Keratinocyte (primary cell): ENCODE measurements at regions not wholly inside any gene's neighbourhood (a gene's known extent, or its start where the extent isn't known, plus 50 kb on each side); places are given as distances from the start of the nearest gene placed in this dataset.

Source experiments
- DNase-seq: peaks from one replicate; pipeline ENCODE4 v3.0.0-alpha.2; 2011; ENCODE audit warnings: low read depth, missing footprints, low spot score
- FAIRE-seq: peaks from 2 replicates; lab custom pipeline; 2011; peaks lifted over from hg19 to GRCh38; lab: Jason Lieb, UNC
- H2AFZ ChIP-seq: 2 replicates; pipeline ENCODE4 v1.6.0; 2012; ENCODE audit warnings: low read length, control low read depth, inconsistent platforms; ENCODE audit not compliant: control insufficient read depth
- H3K27ac ChIP-seq: 2 replicates; pipeline ENCODE4 v1.5.1; 2011; ENCODE audit warnings: low read length; ENCODE audit not compliant: control insufficient read depth, insufficient read depth
- H3K27me3 ChIP-seq: 3 replicates; pipeline ENCODE4 v1.6.0; 2011; ENCODE audit warnings: low read length; ENCODE audit not compliant: control insufficient read depth, insufficient read depth; ENCODE audit errors: extremely low read depth
- H3K36me3 ChIP-seq, 2 experiments: 2 replicates in 1 of 2; 3 replicates in 1 of 2; pipeline ENCODE4 v1.5.1; 2011; ENCODE audit warnings: low read length in 2 of 2, mild to moderate bottlenecking in 1 of 2; ENCODE audit not compliant: control insufficient read depth in 2 of 2, insufficient read depth in 2 of 2; ENCODE audit errors: extremely low read depth in 1 of 2
- H3K4me1 ChIP-seq: 3 replicates; pipeline ENCODE4 v1.5.1; 2011; ENCODE audit warnings: low read length; ENCODE audit not compliant: control insufficient read depth, insufficient read depth; ENCODE audit errors: extremely low read depth
- H3K4me2 ChIP-seq: 3 replicates; pipeline ENCODE4 v1.6.0; 2011; ENCODE audit warnings: low read depth, low read length; ENCODE audit not compliant: control insufficient read depth, insufficient read depth; ENCODE audit errors: extremely low read depth
- H3K4me3 ChIP-seq, 3 experiments: fragments of 200-600 bp in 1 of 3; sonication (generic) in 1 of 3; 2 replicates in 2 of 3; 3 replicates in 1 of 3; pipeline ENCODE4 v1.5.1; 2011 to 2016; ENCODE audit warnings: low read length in 3 of 3, mild to moderate bottlenecking in 3 of 3, control low read depth in 2 of 3, inconsistent platforms in 1 of 3, low read depth in 1 of 3, mixed read lengths in 1 of 3, mixed run types in 1 of 3, moderate library complexity in 1 of 3; ENCODE audit not compliant: control insufficient read depth in 2 of 3, insufficient read depth in 2 of 3; ENCODE audit errors: extremely low read depth in 1 of 3
- H3K79me2 ChIP-seq: 2 replicates; pipeline ENCODE4 v1.6.0; 2012; ENCODE audit warnings: low read length; ENCODE audit not compliant: control insufficient read depth, insufficient read depth
- H3K9ac ChIP-seq: 3 replicates; pipeline ENCODE4 v1.6.0; 2011; ENCODE audit warnings: low read length; ENCODE audit not compliant: control insufficient read depth, insufficient read depth; ENCODE audit errors: extremely low read depth
- H3K9me1 ChIP-seq: 3 replicates; pipeline ENCODE4 v1.6.0; 2011; ENCODE audit warnings: low read length; ENCODE audit not compliant: control insufficient read depth, insufficient read depth; ENCODE audit errors: extremely low read depth
- H3K9me3 ChIP-seq: 2 replicates; pipeline ENCODE4 v1.5.1; 2012; ENCODE audit warnings: low read depth, low read length; ENCODE audit not compliant: control insufficient read depth
- H4K20me1 ChIP-seq: 3 replicates; pipeline ENCODE4 v1.6.0; 2011; ENCODE audit warnings: low read length; ENCODE audit not compliant: control insufficient read depth, insufficient read depth; ENCODE audit errors: extremely low read depth
- CTCF ChIP-seq, 3 experiments: IDR thresholded peaks in 1 of 3; conservative IDR thresholded peaks in 1 of 3; optimal IDR thresholded peaks in 1 of 3; 2 replicates in 2 of 3; 3 replicates in 1 of 3; pipeline versions ENCODE3 to v1.5.1; 2011; ENCODE audit warnings: low read length in 3 of 3, mild to moderate bottlenecking in 3 of 3, moderate library complexity in 2 of 3, control low read depth in 1 of 3, inconsistent platforms in 1 of 3; ENCODE audit not compliant: insufficient read depth in 2 of 3; ENCODE audit errors: extremely low read depth in 1 of 3
- EZH2 ChIP-seq: IDR thresholded peaks from one replicate; pipeline ENCODE4 v1.6.1; 2012; ENCODE audit warnings: inconsistent platforms, mild to moderate bottlenecking, low read length, moderate library complexity
- dilution Hi-C: fragments of 300-500 bp; cut with MboI; formaldehyde crosslinking; loops from one replicate; pipeline ENCODE4 v1.7.0; 2020; ENCODE audit warnings: low sequenced_read_pairs; ENCODE audit not compliant: extremely low pct_ligation_motif_present

- H3K27me3 ChIP-seq, result no peaks in the 10 kb centered on the region
- no peak for DNase-seq
- H2AFZ ChIP-seq, result no peak overlapping the region
- no peaks in the 10 kb centered on the region for H4K20me1 ChIP-seq
- dilution Hi-C loops, result no loop called here
- H3K79me2 ChIP-seq, result no peaks in the 10 kb centered on the region
- H3K4me2 ChIP-seq, result no peak overlapping the region
- no peaks in the 10 kb centered on the region for H3K9me1 ChIP-seq
- H3K36me3 ChIP-seq, result no peaks in the 10 kb centered on the region
- no peaks in the 10 kb centered on the region for H3K4me1 ChIP-seq
- H3K4me3 ChIP-seq, result no peak overlapping the region
- FAIRE-seq, result no peak
- H3K9me3 ChIP-seq, result no peaks in the 10 kb centered on the region
- H3K27ac ChIP-seq, result no peak overlapping the region
- no peak overlapping the region for H3K9ac ChIP-seq
- TF ChIP-seq CTCF (optimal IDR thresholded peaks at IDR 0.05 in 1 of 3, IDR thresholded peaks at IDR 0.05 in 1 of 3, conservative IDR thresholded peaks at IDR 0.05 in 1 of 3; ENCODE audit: extremely low read depth in 1 of 3, insufficient read depth in 2 of 3, low read length in 3 of 3) (no peak), EZH2 (no peak)
Observed at GRCh38 chr12:85654456-85654840, 181.8 kb downstream of the RASSF9 start.

DNA sequence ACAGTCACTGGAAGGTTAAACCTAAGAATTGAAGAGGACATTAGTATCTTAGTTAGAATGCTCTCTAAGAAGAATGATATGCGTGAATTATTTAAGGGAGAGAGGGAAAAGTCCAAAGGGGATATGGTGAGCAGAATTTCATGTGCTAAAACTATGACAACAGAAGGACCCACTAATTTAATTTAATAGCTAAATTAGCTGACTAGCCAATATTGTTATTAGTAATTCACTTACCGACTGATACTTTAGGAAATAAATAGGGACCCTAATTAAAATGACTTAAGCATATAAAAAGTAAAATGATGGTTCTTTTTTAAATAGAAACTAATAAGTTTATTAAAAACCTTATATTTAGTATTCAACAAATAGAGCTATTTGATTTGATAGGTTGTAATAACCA is 179.6 kb downstream of the RASSF9 start:
- DNase-seq, result no peak
- Histone ChIP-seq H3K27me3 (no peaks in the 10 kb centered on the region), H3K36me3 (no peaks in the 10 kb centered on the region), H3K79me2 (no peaks in the 10 kb centered on the region), H3K9ac (no peak overlapping the region), H4K20me1 (no peaks in the 10 kb centered on the region), H3K9me1 (no peaks in the 10 kb centered on the region), H3K4me3 (no peak overlapping the region), H3K4me1 (no peaks in the 10 kb centered on the region), H3K4me2 (no peak overlapping the region), H3K27ac (no peak overlapping the region), H3K9me3 (no peaks in the 10 kb centered on the region), H2AFZ (no peak overlapping the region)
- dilution Hi-C loops, result no loop called here
- FAIRE-seq, result no peak
- TF ChIP-seq CTCF (optimal IDR thresholded peaks at IDR 0.05 in 1 of 3, IDR thresholded peaks at IDR 0.05 in 1 of 3, conservative IDR thresholded peaks at IDR 0.05 in 1 of 3; ENCODE audit: extremely low read depth in 1 of 3, insufficient read depth in 2 of 3, low read length in 3 of 3) (no peak), EZH2 (no peak)
